ENCODE measurements at regions not wholly inside any gene's neighbourhood (a gene's known extent, or its start where the extent isn't known, plus 50 kb on each side); places are given as distances from the start of the nearest gene placed in this dataset.

GRCh38 chr4:58981828-58982227 is 1871.6 kb upstream of the IGFBP7 start:
- FAIRE-seq (no peak), DNase-seq (no peak)
- H3K27me3 ChIP-seq (ENCODE audit: control insufficient read depth in 3 of 3, insufficient read depth in 3 of 3, low read length in 3 of 3): no peaks in the 10 kb centered on the region
- H3K36me3 ChIP-seq (ENCODE audit: control insufficient read depth in 3 of 3, insufficient read depth in 2 of 3, low read depth in 1 of 3, low read length in 3 of 3): no peaks in the 10 kb centered on the region
- WGBS, 3 donors: 0 to 20% (median 12%) methylated on average over 1 of the region's 1 CpG
- no peak overlapping the region for H3K4me3 ChIP-seq (ENCODE audit: low read depth in 1 of 3, low read length in 3 of 3)
- no peaks in the 10 kb centered on the region for H3K9me3 ChIP-seq (ENCODE audit: control insufficient read depth in 2 of 2, insufficient read depth in 1 of 2, low read depth in 1 of 2, low read length in 1 of 2)
- no peak overlapping the region for H3K27ac ChIP-seq (ENCODE audit: low read depth in 1 of 3, low read length in 2 of 3)
- no peaks in the 10 kb centered on the region for H3K4me1 ChIP-seq (ENCODE audit: control insufficient read depth in 3 of 3, insufficient read depth in 2 of 3, low read depth in 1 of 3, low read length in 2 of 3)

DNA sequence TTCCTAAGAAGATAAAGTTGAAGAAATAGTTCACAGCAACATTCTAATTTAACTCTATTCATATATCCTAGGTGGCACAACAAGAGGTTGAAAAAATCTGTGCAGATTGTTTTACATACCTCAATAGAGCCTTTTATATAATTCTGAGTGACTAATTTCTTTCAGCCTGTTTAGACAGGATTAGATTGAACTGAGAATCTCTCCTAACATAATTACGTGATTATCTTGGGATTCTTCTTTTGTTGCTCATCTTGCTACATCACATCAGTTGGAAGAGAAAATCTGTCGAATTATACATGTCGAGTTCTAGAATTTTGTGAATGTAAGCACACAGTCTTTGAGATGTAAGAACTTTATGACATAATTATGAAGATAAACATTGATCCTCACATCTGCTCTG is 1873.7 kb upstream of the IGFBP7 start:
- H3K27ac ChIP-seq (ENCODE audit: low read depth in 1 of 3, low read length in 2 of 3): no peak overlapping the region
- H3K36me3 ChIP-seq (ENCODE audit: control insufficient read depth in 3 of 3, insufficient read depth in 2 of 3, low read depth in 1 of 3, low read length in 3 of 3): no peaks in the 10 kb centered on the region
- no peaks in the 10 kb centered on the region for H3K9me3 ChIP-seq (ENCODE audit: control insufficient read depth in 2 of 2, insufficient read depth in 1 of 2, low read depth in 1 of 2, low read length in 1 of 2)
- DNase-seq (no peak), FAIRE-seq (no peak)
- no peak overlapping the region for H3K4me3 ChIP-seq (ENCODE audit: low read depth in 1 of 3, low read length in 3 of 3)
- H3K27me3 ChIP-seq (ENCODE audit: control insufficient read depth in 3 of 3, insufficient read depth in 3 of 3, low read length in 3 of 3): no peaks in the 10 kb centered on the region
- 75 to 77% (median 76%) methylated on average over 3 of the region's 3 CpGs for WGBS, 3 donors
- H3K4me1 ChIP-seq (ENCODE audit: control insufficient read depth in 3 of 3, insufficient read depth in 2 of 3, low read depth in 1 of 3, low read length in 2 of 3): no peaks in the 10 kb centered on the region

- DNase-seq (no peak), FAIRE-seq (no peak)
- Histone ChIP-seq H3K27ac (ENCODE audit: low read depth in 1 of 3, low read length in 2 of 3) (no peak overlapping the region), H3K4me1 (ENCODE audit: control insufficient read depth in 3 of 3, insufficient read depth in 2 of 3, low read depth in 1 of 3, low read length in 2 of 3) (no peaks in the 10 kb centered on the region), H3K9me3 (ENCODE audit: control insufficient read depth in 2 of 2, insufficient read depth in 1 of 2, low read depth in 1 of 2, low read length in 1 of 2) (no peaks in the 10 kb centered on the region), H3K27me3 (ENCODE audit: control insufficient read depth in 3 of 3, insufficient read depth in 3 of 3, low read length in 3 of 3) (no peaks in the 10 kb centered on the region), H3K36me3 (ENCODE audit: control insufficient read depth in 3 of 3, insufficient read depth in 2 of 3, low read depth in 1 of 3, low read length in 3 of 3) (no peaks in the 10 kb centered on the region), H3K4me3 (ENCODE audit: low read depth in 1 of 3, low read length in 3 of 3) (no peak overlapping the region)
- WGBS, 3 donors: 18 to 56% (median 29%) methylated on average over 1 of the region's 1 CpG
These were observed 1892.0 kb upstream of the IGFBP7 start for GRCh38 chr4:59002148-59002547.

DNA sequence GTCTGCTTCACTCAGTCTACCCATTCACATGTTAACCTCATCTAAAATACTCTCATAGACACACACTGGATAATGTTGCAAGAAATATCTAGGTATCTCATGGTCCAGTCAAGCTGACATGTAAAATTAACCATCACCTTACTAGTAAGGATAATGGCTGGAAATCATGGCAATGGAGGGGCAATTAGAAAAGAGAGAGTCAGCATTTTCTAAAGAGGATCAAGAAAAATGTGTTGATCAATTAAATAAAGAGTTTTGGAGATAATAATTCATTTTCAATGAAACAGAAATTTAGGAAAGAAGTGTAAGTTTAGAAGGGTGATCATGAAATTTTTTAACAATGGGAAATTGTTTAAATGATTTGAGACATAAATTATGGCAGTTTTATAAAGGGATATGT is 1914.1 kb upstream of the IGFBP7 start:
- Histone ChIP-seq H3K36me3 (ENCODE audit: control insufficient read depth in 3 of 3, insufficient read depth in 2 of 3, low read depth in 1 of 3, low read length in 3 of 3) (no peaks in the 10 kb centered on the region), H3K4me3 (ENCODE audit: low read depth in 1 of 3, low read length in 3 of 3) (no peak overlapping the region), H3K4me1 (ENCODE audit: control insufficient read depth in 3 of 3, insufficient read depth in 2 of 3, low read depth in 1 of 3, low read length in 2 of 3) (no peaks in the 10 kb centered on the region), H3K9me3 (ENCODE audit: control insufficient read depth in 2 of 2, insufficient read depth in 1 of 2, low read depth in 1 of 2, low read length in 1 of 2) (no peaks in the 10 kb centered on the region), H3K27me3 (ENCODE audit: control insufficient read depth in 3 of 3, insufficient read depth in 3 of 3, low read length in 3 of 3) (no peaks in the 10 kb centered on the region), H3K27ac (ENCODE audit: low read depth in 1 of 3, low read length in 2 of 3) (no peak overlapping the region)
- FAIRE-seq: no peak
- DNase-seq: no peak

DNA sequence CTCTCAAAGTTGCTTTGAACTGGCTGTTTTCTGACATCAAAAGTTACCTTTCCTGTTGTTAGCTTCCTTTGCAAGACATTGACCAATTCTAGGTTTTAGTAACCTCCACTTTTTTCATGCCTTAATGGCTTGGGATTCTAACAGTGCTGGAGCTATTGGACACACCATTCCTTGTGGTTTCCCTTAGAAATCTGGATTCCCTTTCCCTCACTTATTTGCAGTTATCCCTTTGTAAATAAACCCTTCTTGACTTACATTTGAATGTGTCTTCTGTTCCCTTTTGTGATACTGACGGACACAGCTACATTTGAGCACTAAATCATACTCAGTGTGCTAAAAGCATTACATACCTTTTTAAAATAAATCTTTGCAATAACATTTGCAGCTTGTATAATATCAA is 1927.6 kb upstream of the IGFBP7 start:
- no peak for FAIRE-seq
- Histone ChIP-seq H3K27me3 (ENCODE audit: control insufficient read depth in 3 of 3, insufficient read depth in 3 of 3, low read length in 3 of 3) (no peaks in the 10 kb centered on the region), H3K9me3 (ENCODE audit: control insufficient read depth in 2 of 2, insufficient read depth in 1 of 2, low read depth in 1 of 2, low read length in 1 of 2) (no peaks in the 10 kb centered on the region), H3K36me3 (ENCODE audit: control insufficient read depth in 3 of 3, insufficient read depth in 2 of 3, low read depth in 1 of 3, low read length in 3 of 3) (no peaks in the 10 kb centered on the region), H3K4me1 (ENCODE audit: control insufficient read depth in 3 of 3, insufficient read depth in 2 of 3, low read depth in 1 of 3, low read length in 2 of 3) (no peaks in the 10 kb centered on the region), H3K27ac (ENCODE audit: low read depth in 1 of 3, low read length in 2 of 3) (no peak overlapping the region), H3K4me3 (ENCODE audit: low read depth in 1 of 3, low read length in 3 of 3) (no peak overlapping the region)
- 52 to 67% (median 64%) methylated on average over 1 of the region's 1 CpG for WGBS, 3 donors
- no peak for DNase-seq

- Histone ChIP-seq H3K36me3 (ENCODE audit: control insufficient read depth in 3 of 3, insufficient read depth in 2 of 3, low read depth in 1 of 3, low read length in 3 of 3) (no peaks in the 10 kb centered on the region), H3K27ac (ENCODE audit: low read depth in 1 of 3, low read length in 2 of 3) (no peak overlapping the region), H3K4me3 (ENCODE audit: low read depth in 1 of 3, low read length in 3 of 3) (no peak overlapping the region), H3K27me3 (ENCODE audit: control insufficient read depth in 3 of 3, insufficient read depth in 3 of 3, low read length in 3 of 3) (no peaks in the 10 kb centered on the region), H3K9me3 (ENCODE audit: control insufficient read depth in 2 of 2, insufficient read depth in 1 of 2, low read depth in 1 of 2, low read length in 1 of 2) (no peaks in the 10 kb centered on the region), H3K4me1 (ENCODE audit: control insufficient read depth in 3 of 3, insufficient read depth in 2 of 3, low read depth in 1 of 3, low read length in 2 of 3) (no peaks in the 10 kb centered on the region)
- 94 to 97% (median 96%) methylated on average over 6 of the region's 6 CpGs for WGBS, 3 donors
- no peak for DNase-seq
- no peak for FAIRE-seq
These were observed 1928.9 kb upstream of the IGFBP7 start for GRCh38 chr4:59039046-59039445.

DNA sequence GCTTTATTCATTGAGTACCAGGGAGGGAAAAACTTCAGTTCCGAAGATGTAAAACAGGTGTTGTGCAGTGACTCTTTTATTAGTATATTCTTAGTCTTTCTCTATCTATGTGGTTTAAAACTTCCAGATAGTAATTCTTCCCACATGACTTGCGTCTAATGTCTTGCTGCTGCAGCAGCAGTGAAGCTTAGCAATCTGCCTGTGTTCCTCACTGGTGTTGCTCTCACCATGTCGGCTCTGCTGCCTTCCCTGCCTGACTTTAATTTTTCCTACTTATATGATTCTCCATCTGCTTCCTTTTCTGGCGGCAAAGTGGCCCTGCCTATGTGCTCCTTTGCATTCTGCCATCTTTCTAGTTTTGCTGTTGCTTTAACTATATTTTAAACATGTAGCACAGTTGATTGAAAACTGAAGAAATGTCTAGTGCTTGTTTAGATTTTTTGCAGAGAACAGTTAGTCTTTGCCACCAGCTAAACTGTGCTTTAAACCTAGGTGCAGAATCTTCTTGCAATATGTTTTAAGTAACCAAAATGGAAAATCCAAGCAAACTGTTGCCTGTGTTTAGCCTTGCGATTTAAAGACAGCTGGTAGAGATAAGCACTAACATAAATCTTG is 1934.2 kb upstream of the IGFBP7 start:
- H3K27me3 ChIP-seq (ENCODE audit: control insufficient read depth in 3 of 3, insufficient read depth in 3 of 3, low read length in 3 of 3): no peaks in the 10 kb centered on the region
- 49 to 72% (median 66%) methylated on average over 5 of the region's 5 CpGs for WGBS, 3 donors
- no peak for DNase-seq
- no peak for FAIRE-seq
- no peaks in the 10 kb centered on the region for H3K4me1 ChIP-seq (ENCODE audit: control insufficient read depth in 3 of 3, insufficient read depth in 2 of 3, low read depth in 1 of 3, low read length in 2 of 3)
- H3K9me3 ChIP-seq (ENCODE audit: control insufficient read depth in 2 of 2, insufficient read depth in 1 of 2, low read depth in 1 of 2, low read length in 1 of 2): no peaks in the 10 kb centered on the region
- no peak overlapping the region for H3K4me3 ChIP-seq (ENCODE audit: low read depth in 1 of 3, low read length in 3 of 3)
- H3K36me3 ChIP-seq (ENCODE audit: control insufficient read depth in 3 of 3, insufficient read depth in 2 of 3, low read depth in 1 of 3, low read length in 3 of 3): no peaks in the 10 kb centered on the region
- H3K27ac ChIP-seq (ENCODE audit: low read depth in 1 of 3, low read length in 2 of 3): no peak overlapping the region

- WGBS, 3 donors: 67 to 72% (median 71%) methylated on average over 1 of the region's 1 CpG
- no peaks in the 10 kb centered on the region for H3K9me3 ChIP-seq (ENCODE audit: control insufficient read depth in 2 of 2, insufficient read depth in 1 of 2, low read depth in 1 of 2, low read length in 1 of 2)
- H3K4me1 ChIP-seq (ENCODE audit: control insufficient read depth in 3 of 3, insufficient read depth in 2 of 3, low read depth in 1 of 3, low read length in 2 of 3): no peaks in the 10 kb centered on the region
- FAIRE-seq (no peak), DNase-seq (no peak)
- no peak overlapping the region for H3K4me3 ChIP-seq (ENCODE audit: low read depth in 1 of 3, low read length in 3 of 3)
- no peaks in the 10 kb centered on the region for H3K36me3 ChIP-seq (ENCODE audit: control insufficient read depth in 3 of 3, insufficient read depth in 2 of 3, low read depth in 1 of 3, low read length in 3 of 3)
- no peaks in the 10 kb centered on the region for H3K27me3 ChIP-seq (ENCODE audit: control insufficient read depth in 3 of 3, insufficient read depth in 3 of 3, low read length in 3 of 3)
- H3K27ac ChIP-seq (ENCODE audit: low read depth in 1 of 3, low read length in 2 of 3): no peak overlapping the region
These were observed 1943.9 kb upstream of the IGFBP7 start for GRCh38 chr4:59054086-59054485.

DNA sequence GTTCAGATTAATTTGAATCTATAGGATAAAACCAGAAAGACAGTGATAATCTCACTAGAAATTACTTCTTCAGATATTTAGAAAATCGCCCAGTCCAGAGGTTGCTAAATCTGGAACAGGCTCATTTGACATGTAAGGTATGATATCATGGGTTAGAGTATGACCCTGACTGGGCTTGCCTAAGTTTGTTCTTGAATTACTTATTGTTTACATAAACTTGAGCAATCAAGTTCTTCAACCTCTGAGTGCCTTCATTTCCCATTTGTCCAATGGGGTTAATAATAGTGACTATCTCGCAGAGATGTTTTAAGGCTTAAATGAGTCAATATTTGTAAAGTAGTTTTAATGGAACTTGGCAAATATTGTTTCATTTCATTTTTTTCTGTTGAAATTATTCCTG is 1947.6 kb upstream of the IGFBP7 start:
- FAIRE-seq: no peak
- H3K4me3 ChIP-seq (ENCODE audit: low read depth in 1 of 3, low read length in 3 of 3): no peak overlapping the region
- DNase-seq: no peak
- H3K27ac ChIP-seq (ENCODE audit: low read depth in 1 of 3, low read length in 2 of 3): no peak overlapping the region
- WGBS, 3 donors: 24 to 64% (median 46%) methylated on average over 2 of the region's 2 CpGs
- no peaks in the 10 kb centered on the region for H3K27me3 ChIP-seq (ENCODE audit: control insufficient read depth in 3 of 3, insufficient read depth in 3 of 3, low read length in 3 of 3)
- H3K36me3 ChIP-seq (ENCODE audit: control insufficient read depth in 3 of 3, insufficient read depth in 2 of 3, low read depth in 1 of 3, low read length in 3 of 3): no peaks in the 10 kb centered on the region
- H3K4me1 ChIP-seq (ENCODE audit: control insufficient read depth in 3 of 3, insufficient read depth in 2 of 3, low read depth in 1 of 3, low read length in 2 of 3): no peaks in the 10 kb centered on the region
- H3K9me3 ChIP-seq (ENCODE audit: control insufficient read depth in 2 of 2, insufficient read depth in 1 of 2, low read depth in 1 of 2, low read length in 1 of 2): peaks cover 0 to 7% of the 10 kb centered on the region in 2 donors
